Tibial artery (tissue), 4 donors: ENCODE measurements at regions not wholly inside any gene's neighbourhood (a gene's known extent, or its start where the extent isn't known, plus 50 kb on each side); places are given as distances from the start of the nearest gene placed in this dataset.

Source experiments
- DNase-seq, 2 donors: peaks; one replicate each; pipeline ENCODE4 v3.0.0-alpha.2; 2019
- H3K27ac ChIP-seq, 2 donors: fragments of 200-600 bp; sonication (generic) in 1 of 2; 1 replicate in 1 of 2; 2 replicates in 1 of 2; pipeline ENCODE4 v1.5.1; 2018 to 2019; ENCODE audit warnings: mild to moderate bottlenecking in 1 of 2
- H3K27me3 ChIP-seq, 2 donors: fragments of 200-600 bp; sonication (generic) in 1 of 2; one replicate each; pipeline versions ENCODE4 v1.5.1 to v1.6.0; 2016 to 2019
- H3K36me3 ChIP-seq, 3 donors: fragments of 200-600 bp; sonication (generic) in 2 of 3; one replicate each; pipeline ENCODE4 v1.5.1; 2016 to 2019; ENCODE audit warnings: mild to moderate bottlenecking in 2 of 3
- H3K4me1 ChIP-seq, 4 donors: fragments of 200-600 bp; sonication (generic) in 2 of 4; 1 replicate in 3 of 4; 2 replicates in 1 of 4; pipeline ENCODE4 v1.5.1; 2016 to 2019
- H3K4me3 ChIP-seq, 2 donors: fragments of 200-600 bp; sonication (generic) in 1 of 2; 1 replicate in 1 of 2; 2 replicates in 1 of 2; pipeline ENCODE4 v1.5.1; 2018 to 2019; ENCODE audit warnings: mild to moderate bottlenecking in 2 of 2
- H3K9me3 ChIP-seq, 3 donors: fragments of 200-600 bp; sonication (generic) in 1 of 3; one replicate each; pipeline ENCODE4 v1.5.1; 2016 to 2019
- CTCF ChIP-seq, 2 experiments: fragments of 200-600 bp in 1 of 2; fragments of 450-650 bp in 1 of 2; IDR thresholded peaks; one replicate each; pipeline ENCODE4 v1.5.1; 2017 to 2019; ENCODE audit warnings: antibody characterized with exemption in 2 of 2, mild to moderate bottlenecking in 1 of 2, moderate library complexity in 1 of 2
- intact Hi-C: fragments of 100-400 bp; cut with DNase I; formaldehyde crosslinking; loops from one replicate; pipeline ENCODE4 v1.15.0; 2023; ENCODE audit warnings: low total_unique reads

GRCh38 chr10:43963379-43963778 lies 314.7 kb upstream of the ZNF32 start:
- Histone ChIP-seq H3K27ac (peak overlapping the region; percentile 70 to 76), H3K36me3 (no peaks in the 10 kb centered on the region), H3K4me1 (peaks cover 5 to 78% (median 53%) of the 10 kb centered on the region in 4 donors), H3K4me3 (no peak overlapping the region), H3K27me3 (no peaks in the 10 kb centered on the region), H3K9me3 (no peaks in the 10 kb centered on the region)
- no peak for TF ChIP-seq CTCF (IDR thresholded peaks at IDR 0.05)
- intact Hi-C loops = loop anchor here (10.0 kb wide), 2 partner anchors 51 to 139 kb away; no protein-coding TSS in a partner anchor
- DNase-seq = peak in 1 of 2 donors; percentile 34

GRCh38 chr10:43962346-43963191 lies 313.9 kb upstream of the ZNF32 start:
- Histone ChIP-seq H3K27ac (peak overlapping the region; percentile 70 to 76), H3K4me1 (peaks cover 5 to 78% (median 53%) of the 10 kb centered on the region in 4 donors), H3K4me3 (no peak overlapping the region), H3K9me3 (no peaks in the 10 kb centered on the region), H3K36me3 (no peaks in the 10 kb centered on the region), H3K27me3 (no peaks in the 10 kb centered on the region)
- TF ChIP-seq CTCF (IDR thresholded peaks at IDR 0.05) = no peak
- intact Hi-C loops = loop anchor here (10.0 kb wide), 2 partner anchors 52 to 138 kb away; no protein-coding TSS in a partner anchor
- DNase-seq = peak in 1 of 2 donors; percentile 56

- Histone ChIP-seq H3K27ac (peak overlapping the region; percentile 70 to 76), H3K9me3 (no peaks in the 10 kb centered on the region), H3K36me3 (no peaks in the 10 kb centered on the region), H3K4me3 (no peak overlapping the region), H3K4me1 (peaks cover 5 to 78% (median 53%) of the 10 kb centered on the region in 4 donors), H3K27me3 (no peaks in the 10 kb centered on the region)
- no peak for TF ChIP-seq CTCF (IDR thresholded peaks at IDR 0.05)
- DNase-seq = peak in 1 of 2 donors; percentile 64
- intact Hi-C loops = loop anchor here (10.0 kb wide), 2 partner anchors 53 to 137 kb away; no protein-coding TSS in a partner anchor
These were observed 313.1 kb upstream of the ZNF32 start for GRCh38 chr10:43961523-43962345.

GRCh38 chr10:43960981-43961380 lies 312.3 kb upstream of the ZNF32 start:
- no peak overlapping the region for H3K4me3 ChIP-seq
- peak overlapping the region; percentile 70 to 76 for H3K27ac ChIP-seq

More at GRCh38 chr10:43960981-43961380, 312.3 kb upstream of the ZNF32 start:
- intact Hi-C loops = loop anchor here (10.0 kb wide), 2 partner anchors 54 to 136 kb away; no protein-coding TSS in a partner anchor
- DNase-seq = peak in 1 of 2 donors; percentile 51
- no peaks in the 10 kb centered on the region for H3K27me3 ChIP-seq
- no peak for TF ChIP-seq CTCF (IDR thresholded peaks at IDR 0.05)
- no peaks in the 10 kb centered on the region for H3K9me3 ChIP-seq
- H3K36me3 ChIP-seq = no peaks in the 10 kb centered on the region
- H3K4me1 ChIP-seq = peaks cover 5 to 72% (median 49%) of the 10 kb centered on the region in 4 donors
